A673 (cell line): ENCODE measurements at regions not wholly inside any gene's neighbourhood (a gene's known extent, or its start where the extent isn't known, plus 50 kb on each side); places are given as distances from the start of the nearest gene placed in this dataset.

Source experiments
- BruUV-seq: library from RNA; stranded (reverse); fragments of 400-500 nt; replicated peaks from 2 replicates; lab custom pipeline; 2021; lab: Mats Ljungman, UMichigan
- CTCF ChIA-PET: fragments of 300-600 bp; sonication (Branson Sonifier 250); formaldehyde crosslinking; loops from one replicate; lab custom pipeline; 2022; ENCODE audit warnings: antibody characterized with exemption; lab: Charles Lee
- POLR2A ChIA-PET: fragments of 300-600 bp; sonication (Branson Sonifier 250); formaldehyde crosslinking; loops from one replicate; lab custom pipeline; 2022; ENCODE audit warnings: antibody characterized with exemption; ENCODE audit not compliant: low non-redundant PET; lab: Charles Lee
- DNase-seq: peaks from one replicate; pipeline ENCODE4 v3.0.0-alpha.2; 2015; ENCODE audit warnings: low spot score
- H3K27ac ChIP-seq: fragments of 200-600 bp; sonication (generic); 2 replicates; pipeline ENCODE4 v1.5.1; 2016; ENCODE audit warnings: mixed run types, low read depth, mild to moderate bottlenecking, mixed read lengths, antibody characterized with exemption, low read length; ENCODE audit not compliant: poor library complexity, severe bottlenecking
- H3K27me3 ChIP-seq: fragments of 200-600 bp; sonication (generic); replicated peaks from 2 replicates; pipeline ENCODE4 v1.6.1; 2017; ENCODE audit warnings: mixed run types, low read depth, mild to moderate bottlenecking, mixed read lengths, antibody characterized with exemption, low read length; ENCODE audit not compliant: insufficient read depth, poor library complexity
- H3K36me3 ChIP-seq: fragments of 200-600 bp; sonication (generic); 2 replicates; pipeline ENCODE4 v1.6.1; 2016; ENCODE audit warnings: mixed run types, mild to moderate bottlenecking, mixed read lengths, antibody characterized with exemption, low read length; ENCODE audit not compliant: insufficient read depth, poor library complexity, severe bottlenecking
- H3K4me1 ChIP-seq: fragments of 200-600 bp; sonication (generic); 2 replicates; pipeline ENCODE4 v1.6.1; 2017; ENCODE audit warnings: mixed run types, mild to moderate bottlenecking, mixed read lengths, antibody characterized with exemption, low read length; ENCODE audit not compliant: insufficient read depth, poor library complexity, severe bottlenecking
- H3K4me3 ChIP-seq: fragments of 200-600 bp; sonication (generic); 2 replicates; pipeline ENCODE4 v1.5.1; 2016; ENCODE audit warnings: low read depth, mixed run types, mild to moderate bottlenecking, mixed read lengths, low read length; ENCODE audit not compliant: poor library complexity, severe bottlenecking
- H3K9me3 ChIP-seq: fragments of 200-600 bp; sonication (generic); 2 replicates; pipeline ENCODE4 v1.6.1; 2016; ENCODE audit warnings: mixed run types, low read depth, mild to moderate bottlenecking, mixed read lengths, antibody characterized with exemption, low read length; ENCODE audit not compliant: poor library complexity, severe bottlenecking
- CTCF ChIP-seq: fragments of 300-800, 200-600 bp; sonication (generic); conservative IDR thresholded peaks from 2 replicates; pipeline ENCODE4 v1.5.1; 2017; ENCODE audit warnings: low read depth, mild to moderate bottlenecking, antibody characterized with exemption, low read length, moderate library complexity, mixed read lengths
- EZH2 ChIP-seq: fragments of 200-600 bp; sonication (generic); IDR thresholded peaks from 2 replicates; pipeline ENCODE4 v1.6.1; 2017; ENCODE audit warnings: borderline replicate concordance, low read depth, mild to moderate bottlenecking, mixed read lengths, antibody characterized with exemption, low read length; ENCODE audit not compliant: poor library complexity, severe bottlenecking
- intact Hi-C: fragments of 100-400 bp; cut with micrococcal nuclease; formaldehyde crosslinking; loops from one replicate; pipeline ENCODE4 v1.10.0; 2022; ENCODE audit not compliant: unreplicated experiment

- no TSS peak for BruUV-seq
- intact Hi-C loops = no loop called here
- Histone ChIP-seq H3K4me3 (no peak overlapping the region), H3K9me3 (no peaks in the 10 kb centered on the region), H3K27ac (no peak overlapping the region), H3K27me3 (peaks cover 10% of the 10 kb centered on the region), H3K4me1 (no peaks in the 10 kb centered on the region), H3K36me3 (no peaks in the 10 kb centered on the region)
- TF ChIP-seq CTCF (no peak), EZH2 (no peak)
- ChIA-PET POLR2A (no interaction called here), CTCF (no interaction called here)
- DNase-seq = no peak
Observed at GRCh38 chr7:90081621-90082020, 72.6 kb upstream of the STEAP1 start.

DNA sequence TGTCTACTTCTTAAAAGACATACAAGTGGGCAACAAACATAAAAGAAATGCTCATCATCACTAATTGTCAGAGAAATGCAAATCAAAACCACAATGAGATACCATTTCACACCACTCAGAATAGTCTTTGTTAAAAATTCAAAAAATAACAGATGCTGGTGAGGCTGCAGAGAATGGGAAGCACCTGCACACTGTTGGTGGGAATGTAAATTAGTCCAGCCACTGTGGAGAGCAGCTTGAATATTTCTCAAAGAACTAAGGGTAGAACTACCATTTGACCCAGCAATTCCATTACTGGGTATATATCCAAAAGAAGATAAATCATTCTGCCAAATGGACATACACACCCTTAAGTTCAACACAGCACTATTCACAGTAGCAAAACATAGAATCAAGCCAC, 61.8 kb upstream of the STEAP1 start:
- no TSS peak for BruUV-seq
- ChIA-PET POLR2A (no interaction called here), CTCF (no interaction called here)
- intact Hi-C loops = no loop called here
- DNase-seq = no peak
- Histone ChIP-seq H3K36me3 (no peaks in the 10 kb centered on the region), H3K4me1 (no peaks in the 10 kb centered on the region), H3K27ac (no peak overlapping the region), H3K4me3 (no peak overlapping the region), H3K27me3 (peaks cover 8% of the 10 kb centered on the region), H3K9me3 (no peaks in the 10 kb centered on the region)
- TF ChIP-seq EZH2 = no peak
- TF ChIP-seq CTCF = no peak

GRCh38 chr7:90094030-90094429, 60.2 kb upstream of the STEAP1 start:
- H3K36me3 ChIP-seq = no peaks in the 10 kb centered on the region
- POLR2A ChIA-PET = no interaction called here
- DNase-seq = no peak
- no TSS peak for BruUV-seq
- TF ChIP-seq EZH2 (no peak), CTCF (no peak)
- peaks cover 8% of the 10 kb centered on the region for H3K27me3 ChIP-seq
- no peak overlapping the region for H3K27ac ChIP-seq
- no peak overlapping the region for H3K4me3 ChIP-seq
- intact Hi-C loops = no loop called here
- H3K9me3 ChIP-seq = no peaks in the 10 kb centered on the region
- H3K4me1 ChIP-seq = no peaks in the 10 kb centered on the region
- CTCF ChIA-PET = no interaction called here
